Activated CD8-positive, alpha-beta T cell treated with anti-CD3 and anti-CD28 coated beads, Interleukin-2, amount 10 ng/mL, durations not matched to agents 7 days and 5 days (primary cell): ENCODE measurements at regions not wholly inside any gene's neighbourhood (a gene's known extent, or its start where the extent isn't known, plus 50 kb on each side); places are given as distances from the start of the nearest gene placed in this dataset.

Experiments used
- ATAC-seq: fragments of 150-1000 bp; cut with Tn5 transposase; one replicate; pipeline ENCODE4 v1.10.0; 2021; ENCODE audit warnings: moderate library complexity
- CTCF ChIA-PET: fragments of 350-600 bp; sonication (Branson Sonifier 250); formaldehyde crosslinking; loops from one replicate; lab custom pipeline; 2021; ENCODE audit warnings: antibody characterized with exemption; lab: Charles Lee
- POLR2A ChIA-PET: fragments of 350-600 bp; sonication (Branson Sonifier 250); formaldehyde crosslinking; loops from one replicate; lab custom pipeline; 2021; ENCODE audit warnings: antibody characterized with exemption; lab: Charles Lee
- DNase-seq: peaks from one replicate; pipeline ENCODE4 v3.0.0-alpha.2; 2020
- H3K27ac Mint-ChIP-seq: one replicate; pipeline ENCODE4 v1.8.0; 2021; ENCODE audit warnings: mild to moderate bottlenecking, mixed read lengths
- H3K27me3 Mint-ChIP-seq: one replicate; pipeline ENCODE4 v1.8.0; 2021; ENCODE audit warnings: low read depth, mixed read lengths
- H3K36me3 Mint-ChIP-seq: one replicate; pipeline ENCODE4 v1.8.0; 2021; ENCODE audit warnings: low read depth, mixed read lengths
- H3K4me1 Mint-ChIP-seq: one replicate; pipeline ENCODE4 v1.8.0; 2021; ENCODE audit warnings: low read depth, mixed read lengths
- H3K4me3 Mint-ChIP-seq: one replicate; pipeline ENCODE4 v1.8.0; 2021; ENCODE audit warnings: mild to moderate bottlenecking, mixed read lengths
- H3K9me3 Mint-ChIP-seq: one replicate; pipeline ENCODE4 v1.8.0; 2022; ENCODE audit warnings: mixed read lengths; ENCODE audit not compliant: insufficient read depth

GRCh38 chr13:70375718-70376117 lies 267.5 kb upstream of the KLHL1 start:
- H3K27ac Mint-ChIP-seq: no peak overlapping the region
- H3K4me3 Mint-ChIP-seq: no peak overlapping the region
- POLR2A ChIA-PET: no interaction called here
- CTCF ChIA-PET: no interaction called here
- no peaks in the 10 kb centered on the region for H3K27me3 Mint-ChIP-seq
- H3K36me3 Mint-ChIP-seq: no peaks in the 10 kb centered on the region
- H3K9me3 Mint-ChIP-seq: peaks cover 6% of the 10 kb centered on the region
- H3K4me1 Mint-ChIP-seq: no peaks in the 10 kb centered on the region
- ATAC-seq: no peak
- DNase-seq: no peak

GRCh38 chr13:70370924-70371323 lies 262.7 kb upstream of the KLHL1 start:
- CTCF ChIA-PET: no interaction called here
- Mint-ChIP-seq H3K4me3 (no peak overlapping the region), H3K27ac (no peak overlapping the region), H3K27me3 (no peaks in the 10 kb centered on the region), H3K9me3 (peaks cover 6% of the 10 kb centered on the region), H3K4me1 (no peaks in the 10 kb centered on the region), H3K36me3 (no peaks in the 10 kb centered on the region)
- POLR2A ChIA-PET: no interaction called here
- no peak for ATAC-seq
- no peak for DNase-seq

- ATAC-seq (no peak), DNase-seq (no peak)
- Mint-ChIP-seq H3K27me3 (no peaks in the 10 kb centered on the region), H3K9me3 (peaks cover 10% of the 10 kb centered on the region), H3K4me3 (no peak overlapping the region), H3K4me1 (no peaks in the 10 kb centered on the region), H3K36me3 (no peaks in the 10 kb centered on the region), H3K27ac (no peak overlapping the region)
- ChIA-PET POLR2A (no interaction called here), CTCF (no interaction called here)
Measured at GRCh38 chr13:70366720-70367119, 258.5 kb upstream of the KLHL1 start.

GRCh38 chr13:70363991-70364390 lies 255.7 kb upstream of the KLHL1 start:
- no peaks in the 10 kb centered on the region for H3K4me1 Mint-ChIP-seq
- no peak overlapping the region for H3K4me3 Mint-ChIP-seq
- DNase-seq: no peak
- peaks cover 4% of the 10 kb centered on the region for H3K9me3 Mint-ChIP-seq
- ChIA-PET CTCF (no interaction called here), POLR2A (no interaction called here)
- ATAC-seq: no peak
- no peaks in the 10 kb centered on the region for H3K36me3 Mint-ChIP-seq
- no peak overlapping the region for H3K27ac Mint-ChIP-seq
- no peaks in the 10 kb centered on the region for H3K27me3 Mint-ChIP-seq

GRCh38 chr13:70362820-70363570 lies 254.7 kb upstream of the KLHL1 start:
- Mint-ChIP-seq H3K36me3 (no peaks in the 10 kb centered on the region), H3K27me3 (no peaks in the 10 kb centered on the region), H3K27ac (no peak overlapping the region), H3K4me1 (no peaks in the 10 kb centered on the region), H3K4me3 (no peak overlapping the region), H3K9me3 (peaks cover 4% of the 10 kb centered on the region)
- POLR2A ChIA-PET: no interaction called here
- ATAC-seq (no peak), DNase-seq (no peak)
- CTCF ChIA-PET: no interaction called here

GRCh38 chr13:70357031-70357430 lies 248.8 kb upstream of the KLHL1 start:
- CTCF ChIA-PET: no interaction called here
- H3K4me3 Mint-ChIP-seq: no peak overlapping the region
- DNase-seq (no peak), ATAC-seq (no peak)
- no peaks in the 10 kb centered on the region for H3K27me3 Mint-ChIP-seq
- POLR2A ChIA-PET: no interaction called here
- H3K36me3 Mint-ChIP-seq: no peaks in the 10 kb centered on the region
- no peak overlapping the region for H3K27ac Mint-ChIP-seq
- no peaks in the 10 kb centered on the region for H3K4me1 Mint-ChIP-seq
- no peaks in the 10 kb centered on the region for H3K9me3 Mint-ChIP-seq

GRCh38 chr13:70353096-70353495 lies 244.8 kb upstream of the KLHL1 start:
- CTCF ChIA-PET: no interaction called here
- ATAC-seq: no peak

GRCh38 chr13:70347947-70348620 lies 239.8 kb upstream of the KLHL1 start:
- H3K9me3 Mint-ChIP-seq: no peaks in the 10 kb centered on the region
- CTCF ChIA-PET: no interaction called here

More at GRCh38 chr13:70353096-70353495, 244.8 kb upstream of the KLHL1 start:
- POLR2A ChIA-PET: no interaction called here
- Mint-ChIP-seq H3K4me1 (no peaks in the 10 kb centered on the region), H3K4me3 (no peak overlapping the region), H3K9me3 (no peaks in the 10 kb centered on the region), H3K27me3 (no peaks in the 10 kb centered on the region), H3K36me3 (no peaks in the 10 kb centered on the region), H3K27ac (no peak overlapping the region)
- DNase-seq: no peak

GRCh38 chr13:70339738-70340137 lies 231.5 kb upstream of the KLHL1 start:
- Mint-ChIP-seq H3K27ac (no peak overlapping the region), H3K4me1 (no peaks in the 10 kb centered on the region), H3K27me3 (no peaks in the 10 kb centered on the region), H3K36me3 (no peaks in the 10 kb centered on the region), H3K9me3 (no peaks in the 10 kb centered on the region), H3K4me3 (no peak overlapping the region)
- DNase-seq: no peak
- ChIA-PET POLR2A (no interaction called here), CTCF (no interaction called here)
- ATAC-seq: no peak

More at GRCh38 chr13:70347947-70348620, 239.8 kb upstream of the KLHL1 start:
- ATAC-seq: no peak
- Mint-ChIP-seq H3K4me1 (no peaks in the 10 kb centered on the region), H3K36me3 (no peaks in the 10 kb centered on the region), H3K27me3 (no peaks in the 10 kb centered on the region), H3K27ac (no peak overlapping the region), H3K4me3 (no peak overlapping the region)
- POLR2A ChIA-PET: no interaction called here
- no peak for DNase-seq

- ChIA-PET POLR2A (no interaction called here), CTCF (no interaction called here)
- no peak overlapping the region for H3K4me3 Mint-ChIP-seq
- no peak overlapping the region for H3K27ac Mint-ChIP-seq
- H3K4me1 Mint-ChIP-seq: no peaks in the 10 kb centered on the region
- H3K36me3 Mint-ChIP-seq: no peaks in the 10 kb centered on the region
- H3K27me3 Mint-ChIP-seq: no peaks in the 10 kb centered on the region
- ATAC-seq: no peak
- H3K9me3 Mint-ChIP-seq: no peaks in the 10 kb centered on the region
- no peak for DNase-seq
Measured at GRCh38 chr13:70338609-70339008, 230.4 kb upstream of the KLHL1 start.

- H3K27ac Mint-ChIP-seq: no peak overlapping the region
- no peak for DNase-seq
- ATAC-seq: no peak
- ChIA-PET POLR2A (no interaction called here), CTCF (no interaction called here)
- H3K36me3 Mint-ChIP-seq: no peaks in the 10 kb centered on the region
- no peaks in the 10 kb centered on the region for H3K4me1 Mint-ChIP-seq
- no peaks in the 10 kb centered on the region for H3K9me3 Mint-ChIP-seq
- H3K27me3 Mint-ChIP-seq: no peaks in the 10 kb centered on the region
- H3K4me3 Mint-ChIP-seq: no peak overlapping the region
Measured at GRCh38 chr13:70336866-70337265, 228.6 kb upstream of the KLHL1 start.

GRCh38 chr13:70333752-70334151 lies 225.5 kb upstream of the KLHL1 start:
- no peaks in the 10 kb centered on the region for H3K27me3 Mint-ChIP-seq
- ChIA-PET CTCF (no interaction called here), POLR2A (no interaction called here)
- ATAC-seq (no peak), DNase-seq (no peak)
- no peak overlapping the region for H3K27ac Mint-ChIP-seq
- no peaks in the 10 kb centered on the region for H3K9me3 Mint-ChIP-seq
- no peaks in the 10 kb centered on the region for H3K4me1 Mint-ChIP-seq
- H3K36me3 Mint-ChIP-seq: no peaks in the 10 kb centered on the region
- no peak overlapping the region for H3K4me3 Mint-ChIP-seq
